ENCODE measurements at regions not wholly inside any gene's neighbourhood (a gene's known extent, or its start where the extent isn't known, plus 50 kb on each side); places are given as distances from the start of the nearest gene placed in this dataset.
"Not testable (repeated sequence)": the region's sequence is repeated elsewhere in the genome, so short reads cannot be mapped to it uniquely, and the experiment has no call there.

DNA sequence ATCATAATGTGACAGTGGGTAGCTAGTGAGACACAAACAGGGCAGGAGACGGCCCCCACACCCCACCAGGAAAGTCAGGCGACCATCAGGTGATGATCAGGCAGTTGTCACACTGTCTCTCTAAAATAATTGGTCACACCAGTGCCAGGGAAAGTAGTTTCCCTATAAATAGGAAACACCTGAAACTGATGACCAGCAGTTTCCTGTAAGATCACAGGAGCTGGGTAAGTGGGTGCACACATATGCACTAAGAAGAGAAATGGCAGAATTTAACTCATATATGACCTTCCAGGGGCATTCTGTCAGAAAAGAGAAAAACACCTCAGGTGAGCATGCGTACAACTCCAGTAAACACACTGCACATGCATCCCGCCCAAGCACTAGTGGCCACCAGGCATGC lies 620.5 kb upstream of the GHITM start:
- no peak for DNase-seq (ENCODE audit: low spot score)

- DNase-seq (ENCODE audit: low spot score), result not testable (repeated sequence)
Measured at GRCh38 chr10:83520386-83520785, 618.9 kb upstream of the GHITM start.

DNA sequence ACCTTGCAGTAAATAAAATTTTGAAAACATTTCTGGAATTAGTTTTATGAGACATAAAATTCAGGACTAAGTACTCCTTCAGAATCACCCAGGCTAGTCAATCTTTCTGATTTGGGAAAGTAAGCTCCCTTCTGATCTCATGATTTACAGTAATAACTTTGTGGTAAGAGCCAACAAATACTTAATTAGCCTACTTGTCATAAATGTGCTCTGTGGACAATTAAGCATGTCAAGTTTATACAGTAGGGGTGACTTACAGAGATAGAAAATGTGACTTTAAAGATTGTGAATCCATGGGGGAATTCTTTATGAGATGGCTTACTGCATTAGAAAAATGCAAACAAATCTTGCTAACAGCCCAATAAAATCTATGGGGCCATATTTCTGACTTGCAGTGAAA lies 616.9 kb upstream of the GHITM start:
- DNase-seq (ENCODE audit: low spot score), result no peak

- DNase-seq (ENCODE audit: low spot score), result no peak
Measured at GRCh38 chr10:83522881-83523386, 616.4 kb upstream of the GHITM start.

DNA sequence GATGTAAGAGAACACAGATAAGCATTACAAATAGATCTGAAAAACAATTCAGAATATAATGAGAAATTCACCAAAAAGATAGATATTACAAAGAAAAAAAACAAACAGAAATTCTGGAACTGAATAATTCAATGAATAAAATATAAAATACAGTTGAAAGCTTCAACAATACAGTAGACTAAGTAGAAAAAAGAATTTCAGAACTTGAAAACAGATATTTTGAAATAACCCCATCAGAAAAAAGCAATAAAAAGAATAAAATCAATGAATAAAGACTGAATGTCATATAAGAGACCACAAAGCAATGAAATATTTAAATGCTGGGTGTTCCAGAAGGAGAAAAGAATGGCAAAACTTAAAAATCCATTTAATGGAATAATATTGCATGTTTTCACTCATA lies 611.4 kb upstream of the GHITM start:
- no peak for DNase-seq (ENCODE audit: low spot score)

DNA sequence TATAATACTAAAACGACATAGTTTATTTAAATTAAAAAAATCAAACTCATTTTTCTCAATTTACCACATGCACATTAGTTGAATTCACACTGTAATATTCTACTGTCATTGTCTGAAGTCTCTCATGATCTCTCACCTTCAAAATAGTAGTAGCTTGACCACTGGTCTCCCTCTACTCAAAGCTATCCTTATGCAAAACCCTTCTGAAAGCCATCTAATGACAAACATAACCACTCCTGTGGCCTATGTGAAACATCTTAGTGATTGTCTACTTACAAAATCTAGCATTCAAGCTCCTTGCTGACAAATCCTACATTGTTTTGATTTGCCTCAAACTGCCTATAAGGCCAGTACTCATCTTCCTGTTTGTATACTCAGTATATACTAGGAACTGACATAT lies 606.0 kb upstream of the GHITM start:
- DNase-seq (ENCODE audit: low spot score), result no peak

GRCh38 chr10:83536426-83536825 lies 602.9 kb upstream of the GHITM start:
- peak; percentile 6 for DNase-seq (ENCODE audit: low spot score)

DNA sequence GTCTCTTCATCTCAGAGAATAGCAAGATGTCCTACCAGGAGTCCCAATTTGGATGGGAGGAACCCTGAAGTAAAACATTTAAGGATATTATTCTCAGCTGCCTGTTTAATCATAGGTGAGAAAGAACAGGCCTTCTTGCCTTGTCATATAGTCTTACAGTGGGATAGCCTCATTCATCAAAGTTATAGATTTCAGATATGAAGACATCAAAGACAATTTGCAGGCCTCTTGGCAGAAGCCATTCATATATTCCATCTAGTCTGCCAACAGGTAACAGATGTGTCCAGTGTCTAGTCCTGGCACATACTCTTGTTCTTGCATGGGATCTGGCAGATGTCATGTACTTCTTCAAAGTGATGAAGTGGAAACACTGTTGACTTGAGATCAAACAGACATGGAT lies 601.3 kb upstream of the GHITM start:
- no peak for DNase-seq (ENCODE audit: low spot score)

- no peak for DNase-seq (ENCODE audit: low spot score)
Measured at GRCh38 chr10:83539528-83540308, 599.6 kb upstream of the GHITM start.

- DNase-seq (ENCODE audit: low spot score), result no peak
Measured at GRCh38 chr10:83541046-83541445, 598.3 kb upstream of the GHITM start.

- no peak for DNase-seq (ENCODE audit: low spot score)
Measured at GRCh38 chr10:83542774-83543411, 596.4 kb upstream of the GHITM start.

DNA sequence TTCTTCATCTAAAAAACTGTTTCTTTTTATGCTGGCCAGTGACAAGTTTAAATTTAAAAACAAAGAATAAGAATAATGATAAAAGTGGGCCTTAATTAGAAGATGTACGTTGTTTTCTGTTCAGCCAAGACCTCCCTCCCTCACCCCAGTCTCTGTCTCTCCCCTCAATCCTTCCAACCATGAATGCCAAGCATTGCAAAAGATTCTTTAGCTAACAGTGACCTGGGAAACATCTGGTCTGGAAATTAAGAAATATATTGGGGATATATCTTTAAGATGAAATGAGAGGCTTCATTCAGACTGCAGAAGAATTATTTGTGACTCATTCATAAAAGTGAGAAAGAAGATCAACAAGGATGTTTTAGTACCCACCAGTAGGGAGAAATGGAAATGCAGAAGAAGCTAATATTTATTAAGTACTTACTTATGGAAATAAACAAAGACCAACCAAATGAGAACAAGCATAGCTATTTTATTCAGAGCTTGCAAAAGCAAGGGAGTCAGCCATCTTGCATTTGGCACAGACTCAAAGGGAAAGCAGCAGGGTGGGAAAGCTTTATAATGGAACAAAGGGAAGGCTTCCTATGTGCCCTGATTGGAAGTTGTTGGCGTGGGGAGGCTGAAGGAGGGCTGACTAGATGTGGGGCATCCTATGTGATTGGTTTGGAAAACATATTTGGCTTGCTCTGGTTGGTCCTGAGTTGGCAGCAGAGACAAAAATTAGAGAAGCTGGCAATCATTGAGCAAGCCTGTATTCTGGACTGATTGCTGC lies 595.4 kb upstream of the GHITM start:
- DNase-seq (ENCODE audit: low spot score), result no peak

GRCh38 chr10:83545901-83546391 lies 593.4 kb upstream of the GHITM start:
- no peak for DNase-seq (ENCODE audit: low spot score)

DNA sequence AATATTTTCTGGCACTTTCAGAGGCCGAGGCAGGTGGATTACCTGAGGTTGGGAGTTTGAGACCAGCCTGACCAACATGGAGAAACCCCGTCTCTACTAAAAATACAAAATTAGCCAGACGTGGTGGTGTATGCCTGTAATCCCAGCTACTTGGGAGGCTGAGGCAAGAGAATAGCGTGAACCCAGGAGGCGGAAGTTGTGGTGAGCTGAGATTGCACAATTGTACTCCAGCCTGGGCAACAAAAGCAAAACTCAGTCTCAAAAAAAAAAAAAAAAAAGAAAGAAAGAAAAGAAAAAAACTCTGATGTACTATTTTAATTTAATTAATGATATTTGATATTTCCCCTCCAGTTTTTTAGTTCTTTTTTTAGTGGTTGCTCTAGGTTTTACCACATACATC lies 588.1 kb upstream of the GHITM start:
- DNase-seq (ENCODE audit: low spot score), result not testable (repeated sequence)

DNA sequence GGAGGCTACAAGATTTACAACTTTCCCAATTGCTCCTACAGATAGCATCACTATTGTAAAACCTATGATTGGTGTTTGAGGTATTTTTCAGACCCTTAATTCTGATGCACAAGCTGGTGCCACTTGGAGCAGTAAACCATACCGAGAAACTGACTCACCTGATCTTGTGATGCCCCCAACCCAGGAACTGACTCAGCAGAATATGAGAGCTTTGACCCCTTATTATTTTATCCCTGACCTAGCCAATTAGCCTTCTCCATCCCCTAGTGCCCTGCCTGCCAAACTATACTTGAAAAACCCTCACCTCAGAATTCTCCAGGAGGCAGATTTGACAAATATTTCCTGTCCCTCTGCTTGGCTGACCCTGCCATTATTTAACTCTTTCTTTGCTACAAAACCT lies 585.9 kb upstream of the GHITM start:
- no peak for DNase-seq (ENCODE audit: low spot score)

GRCh38 chr10:83555264-83555663 lies 584.0 kb upstream of the GHITM start:
- DNase-seq (ENCODE audit: low spot score), result no peak

- DNase-seq (ENCODE audit: low spot score), result no peak
Measured at GRCh38 chr10:83562381-83562780, 576.9 kb upstream of the GHITM start.

DNA sequence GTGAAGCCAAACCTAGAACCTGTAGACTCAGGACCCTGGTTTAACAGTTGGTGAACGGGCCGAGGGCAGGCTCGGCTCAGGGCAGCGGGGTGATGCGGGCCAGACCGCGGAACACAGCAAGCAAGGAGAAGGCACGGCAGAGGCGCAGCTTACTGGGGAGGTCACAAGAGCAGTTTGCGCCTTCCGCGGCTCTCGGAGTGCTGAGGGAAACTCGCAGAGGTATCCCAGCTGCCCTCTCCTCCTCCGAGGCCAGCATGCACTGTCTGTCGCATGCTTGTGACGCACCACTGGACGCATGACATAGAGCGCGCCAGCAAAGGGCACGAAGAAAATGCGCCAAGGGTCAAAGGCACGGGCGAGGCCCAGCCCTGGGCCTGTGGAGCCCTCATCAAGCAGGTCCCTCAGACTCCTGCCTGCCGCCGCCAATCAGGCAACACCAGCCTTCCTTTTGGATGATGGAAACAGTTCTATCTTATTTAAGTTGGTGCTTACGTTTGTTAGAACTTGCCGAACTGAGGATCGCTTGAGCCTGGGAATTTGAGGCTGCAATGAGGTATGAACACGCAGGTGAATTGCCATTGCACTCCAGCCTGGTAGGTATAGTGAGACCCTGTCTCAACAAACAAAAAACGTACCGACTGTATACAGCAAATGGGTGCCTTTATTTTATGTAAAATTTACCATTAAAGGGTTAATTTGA lies 574.3 kb upstream of the GHITM start:
- DNase-seq (ENCODE audit: low spot score), result no peak

- DNase-seq (ENCODE audit: low spot score), result no peak
Measured at GRCh38 chr10:83572036-83572435, 567.3 kb upstream of the GHITM start.

DNA sequence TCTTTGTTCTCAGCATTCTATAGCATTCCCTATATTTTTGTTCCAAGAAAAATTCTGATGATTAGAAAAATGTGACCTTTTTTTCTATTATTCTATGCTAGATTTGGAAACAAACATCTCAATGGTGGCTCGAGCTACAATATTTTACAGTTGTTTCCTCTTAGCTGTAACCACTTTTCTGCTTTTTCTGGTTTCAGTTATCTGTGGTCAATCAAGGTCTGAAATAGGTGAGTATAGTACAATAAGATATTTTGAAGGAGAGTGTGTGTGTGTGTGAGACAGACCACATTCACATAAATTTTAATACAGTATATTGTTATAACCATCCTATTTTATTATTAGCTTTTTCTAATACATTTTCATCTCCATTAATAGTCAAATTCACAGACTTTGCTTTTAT lies 564.5 kb upstream of the GHITM start:
- no peak for DNase-seq (ENCODE audit: low spot score)

GRCh38 chr10:83577421-83577820 lies 561.9 kb upstream of the GHITM start:
- no peak for DNase-seq (ENCODE audit: low spot score)

DNA sequence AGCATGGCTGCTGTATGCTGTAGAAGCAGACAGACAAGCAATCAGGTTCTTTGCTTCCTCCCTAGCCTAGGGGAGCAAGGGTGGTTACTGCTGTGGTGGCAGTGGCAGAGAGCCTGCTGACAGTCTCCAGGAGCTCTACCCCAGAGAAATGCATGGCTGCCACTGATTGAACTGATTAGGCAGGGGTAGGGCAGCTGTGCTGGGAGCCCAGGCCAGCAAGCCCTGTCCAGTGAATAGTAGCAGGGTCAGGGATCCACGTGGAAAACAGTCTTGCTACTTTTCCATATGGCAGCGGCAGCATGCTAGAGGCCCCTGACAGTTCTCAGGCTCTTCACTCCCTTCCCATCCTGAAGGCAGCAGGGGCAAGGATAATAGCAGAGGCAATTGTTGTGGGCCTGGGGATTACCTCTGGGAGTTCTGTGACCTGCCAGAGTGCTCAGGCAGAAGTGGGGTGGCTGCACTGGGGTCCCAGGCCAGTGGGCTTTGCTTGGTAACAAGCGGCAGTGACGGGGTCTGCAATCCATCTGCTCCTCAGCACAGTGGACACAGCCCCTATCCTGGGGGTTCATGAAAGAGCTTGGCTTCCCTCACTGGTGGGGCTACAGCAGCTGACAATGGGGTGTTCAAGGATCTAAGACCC lies 558.8 kb upstream of the GHITM start:
- no peak for DNase-seq (ENCODE audit: low spot score)

Data from RKO (cell line).